ENCODE measurements at regions not wholly inside any gene's neighbourhood (a gene's known extent, or its start where the extent isn't known, plus 50 kb on each side); places are given as distances from the start of the nearest gene placed in this dataset.

GRCh38 chr13:99662678-99663077 is 161.4 kb downstream of the TM9SF2 start:
- no peak overlapping the region for H3K27ac ChIP-seq
- TF ChIP-seq CTCF (conservative IDR thresholded peaks at IDR 0.05) (no peak), ZFX (IDR thresholded peaks at IDR 0.05) (no peak)

- TF ChIP-seq ZFX (IDR thresholded peaks at IDR 0.05) (no peak), CTCF (conservative IDR thresholded peaks at IDR 0.05) (no peak)
- H3K27ac ChIP-seq: no peak overlapping the region
Measured at GRCh38 chr13:99661791-99662190, 160.5 kb downstream of the TM9SF2 start.

GRCh38 chr13:99659866-99660554 is 158.7 kb downstream of the TM9SF2 start:
- TF ChIP-seq ZFX (IDR thresholded peaks at IDR 0.05): no peak
- no peak for TF ChIP-seq CTCF (conservative IDR thresholded peaks at IDR 0.05)
- H3K27ac ChIP-seq: peak overlapping the region; percentile 37; the same call in 1 of the 2 replicates

- H3K27ac ChIP-seq: no peak overlapping the region
- no peak for TF ChIP-seq ZFX (IDR thresholded peaks at IDR 0.05)
- no peak for TF ChIP-seq CTCF (conservative IDR thresholded peaks at IDR 0.05)
Measured at GRCh38 chr13:99659226-99659625, 158.0 kb downstream of the TM9SF2 start.

DNA sequence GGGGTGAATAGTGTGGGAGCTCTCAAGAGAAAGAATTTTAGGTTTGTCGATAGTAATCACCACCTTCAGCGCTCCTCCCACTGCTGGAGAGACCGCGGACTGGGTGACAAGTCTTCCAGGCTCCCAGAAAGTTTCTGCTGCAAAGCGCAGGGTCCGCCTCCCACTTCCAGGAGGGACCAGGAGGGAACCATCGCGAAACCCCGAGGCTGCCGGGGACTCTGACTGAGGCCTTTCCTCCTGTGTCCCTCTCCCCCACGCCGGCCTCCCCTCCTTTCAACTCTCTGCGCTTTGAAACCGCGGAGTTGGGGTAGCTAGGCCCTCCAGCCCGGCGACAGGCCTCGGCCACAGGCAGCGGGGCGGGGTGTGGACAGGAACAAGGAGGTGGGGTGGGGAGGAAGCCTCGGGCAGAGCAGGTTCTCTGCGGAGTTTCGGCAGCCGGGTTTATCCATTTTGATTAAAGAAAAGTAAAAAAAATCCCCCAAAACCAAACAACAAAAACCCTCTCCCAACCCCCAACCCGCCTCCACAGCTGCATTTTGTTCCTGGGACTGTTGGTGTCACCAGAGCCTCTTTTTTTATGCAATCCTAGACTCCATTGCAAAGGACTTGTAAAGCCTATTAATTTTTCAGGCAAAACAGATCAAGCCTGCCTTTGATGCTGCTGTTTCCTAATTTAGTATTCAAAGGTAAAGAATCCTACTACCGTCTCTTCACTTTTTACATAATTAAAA is 157.2 kb downstream of the TM9SF2 start:
- H3K27ac ChIP-seq: peak overlapping the region; percentile 20; the same call in 1 of the 2 replicates

DNA sequence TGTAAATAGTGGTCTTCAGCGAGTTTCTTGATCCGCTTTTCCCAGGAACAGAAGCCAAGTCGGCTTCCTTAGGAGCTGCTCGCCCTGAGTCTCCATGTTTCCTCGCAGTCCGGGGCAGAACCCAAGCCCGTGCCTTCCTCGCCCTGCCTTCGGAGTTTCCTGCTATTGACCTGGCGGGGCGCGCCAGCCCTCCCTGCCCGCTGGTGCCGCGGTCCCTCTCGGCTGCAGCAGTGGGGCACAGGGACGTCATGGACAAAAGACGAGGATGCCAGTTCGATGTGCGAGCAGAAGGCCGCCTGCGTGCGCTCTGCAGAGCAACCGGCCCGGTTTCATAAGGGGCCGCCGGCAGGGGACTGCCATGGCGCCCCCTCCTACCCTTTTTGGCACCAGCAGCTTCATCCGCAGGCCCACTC is 156.6 kb downstream of the TM9SF2 start:
- peak overlapping the region; percentile 20; the same call in 1 of the 2 replicates for H3K27ac ChIP-seq
- no peak for TF ChIP-seq ZFX (IDR thresholded peaks at IDR 0.05)
- no peak for TF ChIP-seq CTCF (conservative IDR thresholded peaks at IDR 0.05)

More for the DNA sequence above, 157.2 kb downstream of the TM9SF2 start:
- TF ChIP-seq CTCF (conservative IDR thresholded peaks at IDR 0.05) (peak; percentile 75), ZFX (IDR thresholded peaks at IDR 0.05) (no peak)

GRCh38 chr13:99656844-99657381 is 155.6 kb downstream of the TM9SF2 start:
- TF ChIP-seq ZFX (IDR thresholded peaks at IDR 0.05) (no peak), CTCF (conservative IDR thresholded peaks at IDR 0.05) (no peak)
- no peak overlapping the region for H3K27ac ChIP-seq

Data from C4-2B (cell line).